ENCODE measurements at regions not wholly inside any gene's neighbourhood (a gene's known extent, or its start where the extent isn't known, plus 50 kb on each side); places are given as distances from the start of the nearest gene placed in this dataset.
A peak's percentile ranks its signal among the peaks of the same experiment; 100 is the strongest.

DNA sequence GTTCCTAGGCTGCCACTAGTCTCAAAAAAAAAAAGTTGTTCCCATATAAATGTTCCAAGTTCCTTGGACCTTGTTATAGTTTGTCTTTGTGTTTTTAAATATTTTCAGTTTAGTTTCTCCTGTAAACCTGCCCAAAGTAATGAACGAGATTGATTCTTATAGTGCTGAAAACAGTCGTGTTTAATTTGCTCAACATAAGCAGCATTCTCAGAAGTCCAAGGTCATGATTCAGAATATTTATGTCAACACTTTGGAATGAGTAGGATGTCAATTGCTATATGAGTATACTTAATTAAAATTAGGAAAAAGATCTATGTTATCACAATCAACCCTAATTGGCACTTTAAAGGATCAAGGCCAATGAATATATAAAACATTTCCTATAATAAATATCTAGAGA lies 510.9 kb downstream of the PPP4R3C start:
- TF ChIP-seq, protein P1, sequence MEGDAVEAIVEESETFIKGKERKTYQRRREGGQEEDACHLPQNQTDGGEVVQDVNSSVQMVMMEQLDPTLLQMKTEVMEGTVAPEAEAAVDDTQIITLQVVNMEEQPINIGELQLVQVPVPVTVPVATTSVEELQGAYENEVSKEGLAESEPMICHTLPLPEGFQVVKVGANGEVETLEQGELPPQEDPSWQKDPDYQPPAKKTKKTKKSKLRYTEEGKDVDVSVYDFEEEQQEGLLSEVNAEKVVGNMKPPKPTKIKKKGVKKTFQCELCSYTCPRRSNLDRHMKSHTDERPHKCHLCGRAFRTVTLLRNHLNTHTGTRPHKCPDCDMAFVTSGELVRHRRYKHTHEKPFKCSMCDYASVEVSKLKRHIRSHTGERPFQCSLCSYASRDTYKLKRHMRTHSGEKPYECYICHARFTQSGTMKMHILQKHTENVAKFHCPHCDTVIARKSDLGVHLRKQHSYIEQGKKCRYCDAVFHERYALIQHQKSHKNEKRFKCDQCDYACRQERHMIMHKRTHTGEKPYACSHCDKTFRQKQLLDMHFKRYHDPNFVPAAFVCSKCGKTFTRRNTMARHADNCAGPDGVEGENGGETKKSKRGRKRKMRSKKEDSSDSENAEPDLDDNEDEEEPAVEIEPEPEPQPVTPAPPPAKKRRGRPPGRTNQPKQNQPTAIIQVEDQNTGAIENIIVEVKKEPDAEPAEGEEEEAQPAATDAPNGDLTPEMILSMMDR (IDR thresholded peaks at IDR 0.05; ENCODE audit: low read length, missing control alignments), result no peak
- H3K4me3 ChIP-seq (replicated peaks; ENCODE audit: low read depth, low read length), result no peak overlapping the region
- no peak for DNase-seq (ENCODE audit: low read depth)

DNA sequence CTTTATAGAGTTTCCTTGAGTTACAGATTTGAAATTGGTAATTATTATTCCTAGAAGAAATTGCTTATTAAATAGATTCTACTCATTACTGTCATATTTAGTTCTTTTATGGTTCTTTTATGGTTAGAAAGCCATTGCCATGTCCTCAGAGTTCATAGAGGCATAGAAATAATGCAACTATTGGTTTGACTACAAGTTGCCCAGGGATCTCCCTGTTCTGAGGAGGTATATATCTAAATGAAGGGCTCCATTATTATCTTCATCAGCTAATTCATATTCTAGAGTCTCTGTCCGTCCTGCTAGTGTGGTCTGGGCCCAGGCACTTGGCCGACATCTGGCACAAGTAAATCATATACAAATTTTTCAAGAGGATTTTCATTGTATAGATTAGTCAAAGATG lies 535.7 kb downstream of the PPP4R3C start:
- DNase-seq (ENCODE audit: low read depth), result no peak
- no peak overlapping the region for H3K4me3 ChIP-seq (replicated peaks; ENCODE audit: low read depth, low read length)
- TF ChIP-seq, protein P1 (IDR thresholded peaks at IDR 0.05; ENCODE audit: low read length, missing control alignments), result no peak

DNA sequence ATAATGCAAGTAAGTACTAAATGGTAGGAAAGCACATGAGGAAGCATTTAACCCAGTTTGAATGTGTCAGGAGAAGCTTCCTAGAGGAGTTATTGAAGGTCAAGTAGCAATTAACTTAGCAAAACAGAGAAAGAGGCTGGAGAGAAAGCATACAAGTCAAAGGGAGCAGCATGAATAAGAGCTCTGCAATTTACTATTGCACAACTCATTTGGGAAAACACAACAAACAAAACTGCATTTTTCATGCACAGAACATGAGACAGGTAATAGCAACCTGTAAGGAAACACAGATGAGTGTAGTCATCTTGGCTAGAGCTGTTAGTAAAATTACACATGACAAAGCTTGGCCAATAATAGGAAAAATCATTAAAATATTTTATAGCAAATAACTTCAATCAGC lies 538.1 kb downstream of the PPP4R3C start:
- DNase-seq (ENCODE audit: low read depth), result no peak
- TF ChIP-seq, protein P1 (IDR thresholded peaks at IDR 0.05; ENCODE audit: low read length, missing control alignments), result no peak

DNA sequence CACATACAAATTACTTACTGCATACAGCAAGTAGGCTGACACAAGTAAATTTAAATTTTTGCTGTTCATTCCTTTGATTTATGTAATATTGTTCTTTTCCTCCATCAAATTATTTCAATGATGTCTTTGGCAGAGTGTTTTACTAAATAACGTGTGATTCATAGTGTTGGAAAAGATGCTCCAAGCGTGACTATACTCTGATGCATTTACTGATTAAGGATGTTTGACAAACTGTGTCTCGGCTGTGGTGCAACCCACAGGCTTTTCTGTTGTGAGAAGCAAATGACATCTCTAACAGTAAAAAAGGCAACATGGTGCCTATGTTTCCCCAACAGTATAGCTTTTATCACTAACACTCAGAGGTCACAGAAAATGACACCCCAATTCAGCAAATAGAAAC lies 540.9 kb downstream of the PPP4R3C start:
- no peak overlapping the region for H3K4me3 ChIP-seq (replicated peaks; ENCODE audit: low read depth, low read length)
- DNase-seq (ENCODE audit: low read depth), result peak; percentile 8
- TF ChIP-seq, protein P1 (IDR thresholded peaks at IDR 0.05; ENCODE audit: low read length, missing control alignments), result no peak

More for the DNA sequence above, 538.1 kb downstream of the PPP4R3C start:
- H3K4me3 ChIP-seq (replicated peaks; ENCODE audit: low read depth, low read length), result no peak overlapping the region

DNA sequence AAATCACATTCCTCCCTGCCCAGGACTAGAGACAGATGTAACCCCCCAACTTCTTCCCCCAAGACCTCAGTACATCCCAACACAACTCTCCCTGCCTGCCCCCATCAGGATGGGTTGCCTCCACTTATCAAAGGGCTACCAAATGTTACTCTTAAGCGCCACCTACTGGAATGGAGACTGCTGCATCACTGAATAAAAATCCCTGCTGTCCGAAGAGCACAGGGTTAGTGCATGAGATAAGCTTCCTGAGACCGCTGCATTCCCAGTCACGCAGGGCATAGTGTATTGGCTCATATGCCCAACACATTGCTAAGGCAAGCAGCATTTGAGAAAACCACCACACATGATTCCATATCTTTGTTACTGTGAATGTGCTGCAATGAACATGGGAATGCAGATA lies 544.5 kb downstream of the PPP4R3C start:
- no peak overlapping the region for H3K4me3 ChIP-seq (replicated peaks; ENCODE audit: low read depth, low read length)
- TF ChIP-seq, protein P1 (IDR thresholded peaks at IDR 0.05; ENCODE audit: low read length, missing control alignments), result peak; percentile 6
- DNase-seq (ENCODE audit: low read depth), result peak; percentile 18

DNA sequence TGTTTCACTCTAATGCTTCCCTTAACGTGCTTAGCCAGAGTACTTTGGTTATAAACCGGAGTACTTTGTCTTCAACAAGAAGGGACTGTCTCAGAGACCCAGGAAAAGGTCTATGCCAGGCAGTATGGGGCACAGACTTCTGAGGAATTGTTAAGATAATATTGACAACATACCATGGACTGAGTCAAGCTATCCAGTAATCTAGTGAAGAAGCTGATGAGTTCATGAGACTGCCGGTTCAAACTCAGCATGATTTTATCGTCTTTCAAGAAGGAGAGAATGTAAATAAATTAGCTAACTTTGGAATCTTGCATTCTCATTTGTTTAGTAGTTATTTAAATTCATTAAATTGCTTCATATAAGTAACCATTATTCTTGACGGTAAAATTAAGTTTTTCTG lies 546.1 kb downstream of the PPP4R3C start:
- TF ChIP-seq, protein P1 (IDR thresholded peaks at IDR 0.05; ENCODE audit: low read length, missing control alignments), result no peak
- H3K4me3 ChIP-seq (replicated peaks; ENCODE audit: low read depth, low read length), result no peak overlapping the region
- DNase-seq (ENCODE audit: low read depth), result no peak

DNA sequence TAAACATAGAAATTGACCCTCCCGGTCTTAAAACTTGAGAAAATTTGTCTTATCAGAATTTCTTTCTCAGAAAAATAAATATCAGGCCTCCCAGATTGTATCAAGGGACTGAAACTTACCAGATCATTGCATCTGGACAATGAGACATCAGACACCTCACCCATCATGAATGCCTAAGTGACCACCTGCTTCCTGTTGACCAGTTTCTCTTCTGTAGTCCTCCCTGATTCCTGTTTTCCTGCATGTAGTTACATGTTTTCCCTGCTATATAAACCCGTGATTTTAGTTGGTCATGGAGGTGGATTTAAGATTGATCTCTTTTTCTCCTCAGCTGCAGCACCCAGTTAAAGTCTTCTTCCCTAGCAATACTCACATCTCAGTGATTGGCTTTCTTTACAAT lies 548.1 kb downstream of the PPP4R3C start:
- no peak overlapping the region for H3K4me3 ChIP-seq (replicated peaks; ENCODE audit: low read depth, low read length)
- TF ChIP-seq, protein P1 (IDR thresholded peaks at IDR 0.05; ENCODE audit: low read length, missing control alignments), result no peak
- no peak for DNase-seq (ENCODE audit: low read depth)

All from fibroblast of pulmonary artery (primary cell).